H9 (cell line): ENCODE measurements at regions not wholly inside any gene's neighbourhood (a gene's known extent, or its start where the extent isn't known, plus 50 kb on each side); places are given as distances from the start of the nearest gene placed in this dataset.

Experiments
- DNase-seq: peaks from one replicate; pipeline ENCODE4 v3.0.0-alpha.2; 2017
- H2AFZ ChIP-seq: one replicate; pipeline ENCODE4 v1.6.1; 2013; ENCODE audit warnings: mild to moderate bottlenecking, low read length, control low read depth, moderate library complexity
- H2AK5ac ChIP-seq: 2 replicates; pipeline ENCODE4 v1.6.1; 2013; ENCODE audit warnings: low read length, control low read depth, mixed read lengths; ENCODE audit not compliant: insufficient read length
- H2BK120ac ChIP-seq: one replicate; pipeline ENCODE4 v1.6.1; 2013; ENCODE audit warnings: low read depth, mild to moderate bottlenecking, low read length, control low read depth, inconsistent platforms; ENCODE audit not compliant: poor library complexity, severe bottlenecking
- H2BK12ac ChIP-seq: 2 replicates; pipeline ENCODE4 v1.6.1; 2013; ENCODE audit warnings: low read length, control low read depth, mixed read lengths, low read depth; ENCODE audit not compliant: insufficient read length
- H2BK15ac ChIP-seq: 2 replicates; pipeline ENCODE4 v1.6.1; 2013; ENCODE audit warnings: low read depth, low read length, control low read depth
- H2BK20ac ChIP-seq: one replicate; pipeline ENCODE4 v1.6.1; 2013; ENCODE audit warnings: low read depth, mild to moderate bottlenecking, low read length, control low read depth, inconsistent platforms; ENCODE audit not compliant: poor library complexity, severe bottlenecking
- H2BK5ac ChIP-seq: 2 replicates; pipeline ENCODE4 v1.6.1; 2013; ENCODE audit warnings: low read length, control low read depth, mixed read lengths; ENCODE audit not compliant: insufficient read length
- H3K14ac ChIP-seq: 2 replicates; pipeline ENCODE4 v1.6.1; 2013; ENCODE audit warnings: low read length, control low read depth; ENCODE audit not compliant: insufficient read depth
- H3K18ac ChIP-seq: 2 replicates; pipeline ENCODE4 v1.6.1; 2013; ENCODE audit warnings: low read depth, mild to moderate bottlenecking, mixed read lengths, low read length, control low read depth; ENCODE audit not compliant: insufficient read length
- H3K23ac ChIP-seq: 2 replicates; pipeline ENCODE4 v1.6.1; 2013; ENCODE audit warnings: low read length, control low read depth, mixed read lengths, low read depth; ENCODE audit not compliant: insufficient read length
- H3K23me2 ChIP-seq: 2 replicates; pipeline ENCODE4 v1.6.1; 2013; ENCODE audit warnings: low read depth, mild to moderate bottlenecking, mixed read lengths, low read length, control low read depth; ENCODE audit not compliant: insufficient read length, poor library complexity, severe bottlenecking
- H3K27ac ChIP-seq: 2 replicates; pipeline ENCODE4 v1.5.1; 2013; ENCODE audit warnings: low read length, control low read depth, mixed read lengths, low read depth; ENCODE audit not compliant: insufficient read length
- H3K27me3 ChIP-seq: 2 replicates; pipeline ENCODE4 v1.6.1; 2013; ENCODE audit warnings: low read length, control low read depth, inconsistent platforms; ENCODE audit not compliant: insufficient read depth
- H3K4ac ChIP-seq: 2 replicates; pipeline ENCODE4 v1.6.1; 2013; ENCODE audit warnings: low read depth, mild to moderate bottlenecking, control low read depth, inconsistent platforms, low read length, moderate library complexity
- H3K4me1 ChIP-seq: 2 replicates; pipeline ENCODE4 v1.6.1; 2013; ENCODE audit warnings: low read length, control low read depth, inconsistent platforms; ENCODE audit not compliant: insufficient read depth
- H3K4me2 ChIP-seq: 2 replicates; pipeline ENCODE4 v1.6.1; 2013; ENCODE audit warnings: low read length, control low read depth, mixed read lengths; ENCODE audit not compliant: insufficient read length, insufficient read depth
- H3K56ac ChIP-seq: 2 replicates; pipeline ENCODE4 v1.6.1; 2013; ENCODE audit warnings: low read depth, mild to moderate bottlenecking, mixed read lengths, low read length, control low read depth; ENCODE audit not compliant: insufficient read length
- H3K79me1 ChIP-seq: 2 replicates; pipeline ENCODE4 v1.6.1; 2013; ENCODE audit warnings: low read depth, mild to moderate bottlenecking, moderate library complexity, low read length, control low read depth, inconsistent platforms; ENCODE audit not compliant: insufficient read depth, poor library complexity, severe bottlenecking
- H3K79me2 ChIP-seq: 2 replicates; pipeline ENCODE4 v1.6.1; 2013; ENCODE audit warnings: low read length, control low read depth, inconsistent platforms; ENCODE audit not compliant: insufficient read depth
- H3K9ac ChIP-seq: 2 replicates; pipeline ENCODE4 v1.6.1; 2013; ENCODE audit warnings: low read length, control low read depth, mixed read lengths; ENCODE audit not compliant: insufficient read length; ENCODE audit errors: extremely low read depth
- H3K9me3 ChIP-seq: one replicate; pipeline ENCODE4 v1.6.1; 2013; ENCODE audit warnings: low read depth, low read length, inconsistent platforms; ENCODE audit not compliant: control insufficient read depth
- H3T11ph ChIP-seq: one replicate; pipeline ENCODE4 v1.6.1; 2013; ENCODE audit warnings: mild to moderate bottlenecking, low read length, control low read depth, inconsistent platforms
- H4K20me1 ChIP-seq: one replicate; pipeline ENCODE4 v1.6.1; 2013; ENCODE audit not compliant: control insufficient read depth, insufficient read length, insufficient read depth
- H4K5ac ChIP-seq: 2 replicates; pipeline ENCODE4 v1.6.1; 2013; ENCODE audit warnings: low read depth, mild to moderate bottlenecking, mixed read lengths, low read length, control low read depth; ENCODE audit not compliant: insufficient read length
- H4K8ac ChIP-seq: replicated peaks from 2 replicates; pipeline ENCODE4 v1.6.1; 2013; ENCODE audit warnings: low read length, control low read depth, mixed read lengths, low read depth; ENCODE audit not compliant: insufficient read length
- H4K91ac ChIP-seq: 2 replicates; pipeline ENCODE4 v1.6.1; 2013; ENCODE audit warnings: low read depth, mild to moderate bottlenecking, moderate library complexity, mixed read lengths, low read length, control low read depth; ENCODE audit not compliant: insufficient read length
- H3K27ac Mint-ChIP-seq, 3 experiments: 2 replicates in 2 of 3; 3 replicates in 1 of 3; pipeline ENCODE4 v1.8.0; 2020 to 2021; ENCODE audit warnings: mixed read lengths in 3 of 3, mild to moderate bottlenecking in 1 of 3, moderate library complexity in 1 of 3
- H3K27me3 Mint-ChIP-seq: 2 replicates; pipeline ENCODE4 v1.8.0; 2021; ENCODE audit warnings: low read depth, mild to moderate bottlenecking, moderate library complexity, mixed read lengths
- H3K36me3 Mint-ChIP-seq, 3 experiments: 2 replicates in 2 of 3; 3 replicates in 1 of 3; pipeline ENCODE4 v1.8.0; 2020 to 2021; ENCODE audit warnings: low read depth in 3 of 3, mixed read lengths in 3 of 3; ENCODE audit not compliant: insufficient read depth in 1 of 3
- H3K4me1 Mint-ChIP-seq, 2 experiments: 2 replicates each; pipeline ENCODE4 v1.8.0; 2020; ENCODE audit warnings: mixed read lengths in 2 of 2
- H3K4me3 Mint-ChIP-seq, 2 experiments: 2 replicates in 1 of 2; 3 replicates in 1 of 2; pipeline ENCODE4 v1.8.0; 2020 to 2021; ENCODE audit warnings: mild to moderate bottlenecking in 2 of 2, mixed read lengths in 2 of 2, moderate library complexity in 1 of 2
- H3K9me3 Mint-ChIP-seq, 2 experiments: 2 replicates in 1 of 2; 3 replicates in 1 of 2; pipeline ENCODE4 v1.8.0; 2020; ENCODE audit warnings: mild to moderate bottlenecking in 2 of 2, mixed read lengths in 2 of 2, moderate library complexity in 1 of 2
- CTCF ChIP-seq: fragments of 200-600 bp; sonication (generic); conservative IDR thresholded peaks from 3 replicates; pipeline ENCODE4 v1.8.0; 2021; ENCODE audit warnings: antibody characterized with exemption, mild to moderate bottlenecking
- WGBS: extraction: QIAGEN DNeasy Blood & Tissue Kit; methylation state at CpG from one replicate; pipeline ENCODE4 v1.1.7; 2013; ENCODE audit warnings: missing lambda C conversion rate, low lambda C conversion rate, mixed read lengths; ENCODE audit not compliant: insufficient read length; ENCODE audit errors: extremely low coverage; 5-methylcytosine and 5-hydroxymethylcytosine counted together

- no peak overlapping the region for H3K4me2 ChIP-seq
Observed at GRCh38 chr4:52246827-52247226, 195.7 kb downstream of the SPATA18 start.

More at GRCh38 chr4:52246827-52247226, 195.7 kb downstream of the SPATA18 start:
- Histone ChIP-seq H2BK20ac (no peak overlapping the region), H3K9me3 (peaks cover 4% of the 10 kb centered on the region), H4K5ac (no peak overlapping the region), H4K8ac (no peak overlapping the region), H3K18ac (no peak overlapping the region), H4K20me1 (no peaks in the 10 kb centered on the region), H3K79me2 (no peaks in the 10 kb centered on the region), H3K23me2 (no peaks in the 10 kb centered on the region), H3K9ac (no peak overlapping the region), H3K14ac (no peak overlapping the region), H3K23ac (no peak overlapping the region), H3K4ac (no peak overlapping the region), H3K79me1 (no peaks in the 10 kb centered on the region), H2BK15ac (no peak overlapping the region), H3K27me3 (no peaks in the 10 kb centered on the region), H3T11ph (no peak overlapping the region), H2BK12ac (no peak overlapping the region), H3K56ac (no peak overlapping the region), H4K91ac (no peak overlapping the region), H2BK120ac (no peak overlapping the region), H3K4me1 (peaks cover 3% of the 10 kb centered on the region), H2AFZ (no peak overlapping the region), H2AK5ac (no peak overlapping the region), H2BK5ac (no peak overlapping the region), H3K27ac (no peak overlapping the region)
- Mint-ChIP-seq H3K4me3 (no peak overlapping the region), H3K27me3 (no peaks in the 10 kb centered on the region; the same call in 1 of the 2 replicates), H3K36me3 (peaks cover 2 to 5% (median 3%) of the 10 kb centered on the region in 3 experiments; a peak in 6 of 7 replicates), H3K4me1 (peaks cover 8 to 14% of the 10 kb centered on the region in 2 experiments), H3K27ac (no peak overlapping the region), H3K9me3 (peaks cover 5 to 7% of the 10 kb centered on the region in 2 experiments)
- no CpG with 5 or more reads among the region's 1 CpG for WGBS
- no peak for TF ChIP-seq CTCF
- DNase-seq: no peak
